Panc1 (cell line): ENCODE measurements at regions not wholly inside any gene's neighbourhood (a gene's known extent, or its start where the extent isn't known, plus 50 kb on each side); places are given as distances from the start of the nearest gene placed in this dataset.

Source experiments
- ATAC-seq: fragments of 200-7000 bp; cut with Tn5 transposase; 2 replicates; pipeline ENCODE4 v1.9.1; 2020; ENCODE audit warnings: mild to moderate bottlenecking, moderate library complexity
- BruUV-seq: library from RNA; stranded (reverse); fragments of 400-500 nt; replicated peaks from 2 replicates; lab custom pipeline; 2021; lab: Mats Ljungman, UMichigan
- CTCF ChIA-PET: fragments of 300-600 bp; sonication (Branson Sonifier 250); formaldehyde crosslinking; loops from one replicate; lab custom pipeline; 2022; ENCODE audit warnings: antibody characterized with exemption; lab: Charles Lee
- POLR2A ChIA-PET: fragments of 300-600 bp; sonication (Branson Sonifier 250); formaldehyde crosslinking; loops from one replicate; lab custom pipeline; 2022; ENCODE audit warnings: antibody characterized with exemption; lab: Charles Lee
- DNase-seq: peaks from one replicate; pipeline ENCODE4 v3.0.0-alpha.2; 2010; ENCODE audit warnings: low read depth, low spot score
- H3K27ac ChIP-seq: 2 replicates; pipeline ENCODE4 v1.5.1; 2011; ENCODE audit warnings: mild to moderate bottlenecking, low read length, inconsistent platforms
- H3K27me3 ChIP-seq: fragments of 200-500 bp; sonication (Bioruptor generic); 2 replicates; pipeline ENCODE4 v1.6.0; 2014; ENCODE audit warnings: low read length, inconsistent platforms; ENCODE audit not compliant: control insufficient read depth, insufficient read depth
- H3K36me3 ChIP-seq: fragments of 200-500 bp; sonication (Bioruptor generic); 2 replicates; pipeline ENCODE4 v1.5.1; 2014; ENCODE audit warnings: inconsistent platforms, mild to moderate bottlenecking, low read length, moderate library complexity; ENCODE audit not compliant: control insufficient read depth, insufficient read depth
- H3K4me1 ChIP-seq: 2 replicates; pipeline ENCODE4 v1.5.1; 2011; ENCODE audit warnings: inconsistent platforms, mild to moderate bottlenecking, low read length, moderate library complexity; ENCODE audit not compliant: control insufficient read depth, insufficient read depth
- H3K4me3 ChIP-seq, 2 experiments: 2 replicates each; pipeline ENCODE4 v1.5.1; 2011 to 2012; ENCODE audit warnings: low read depth in 2 of 2, low read length in 2 of 2, mild to moderate bottlenecking in 2 of 2, inconsistent platforms in 1 of 2, moderate library complexity in 1 of 2
- H3K9me3 ChIP-seq: fragments of 200-500 bp; sonication (Bioruptor generic); 2 replicates; pipeline ENCODE4 v1.5.1; 2014; ENCODE audit warnings: low read depth, mild to moderate bottlenecking, inconsistent platforms, low read length, moderate library complexity; ENCODE audit not compliant: control insufficient read depth, insufficient read depth
- CTCF ChIP-seq: fragments of 450-650 bp; IDR thresholded peaks from 2 replicates; pipeline ENCODE4 v1.5.1; 2017; ENCODE audit warnings: mild to moderate bottlenecking
- POLR2AphosphoS5 ChIP-seq: IDR thresholded peaks from 2 replicates; pipeline ENCODE4 v1.6.1; 2012; ENCODE audit warnings: mild to moderate bottlenecking, low read depth, low read length, moderate library complexity
- SIN3A ChIP-seq: IDR thresholded peaks from 2 replicates; pipeline ENCODE4 v1.6.1; 2012; ENCODE audit warnings: low read depth, mild to moderate bottlenecking, low read length, moderate library complexity, borderline replicate concordance; ENCODE audit not compliant: insufficient read depth
- TCF7L2 ChIP-seq: IDR thresholded peaks from 2 replicates; pipeline ENCODE4 v1.6.1; 2011; ENCODE audit warnings: mild to moderate bottlenecking, low read depth, low read length, inconsistent platforms
- in situ Hi-C: cut with HindIII; loops from 2 replicates; pipeline ENCODE4 v1.10.0; 2016; ENCODE audit warnings: low sequenced_read_pairs, low pct_unique_long_range_greater_than_20kb
- intact Hi-C: fragments of 100-400 bp; cut with micrococcal nuclease; formaldehyde crosslinking; loops from one replicate; pipeline ENCODE4 v1.10.0; 2022; ENCODE audit not compliant: unreplicated experiment
- TF ChIP-seq, protein P1 (sequence below), 2 experiments: IDR thresholded peaks; 2 replicates each; pipeline ENCODE4 v1.6.1; 2011 to 2012; ENCODE audit warnings: low read depth in 2 of 2, control low read depth in 1 of 2, low read length in 1 of 2, mild to moderate bottlenecking in 1 of 2, moderate library complexity in 1 of 2; ENCODE audit not compliant: insufficient read depth in 1 of 2

GRCh38 chr1:30045304-30046090, 677.9 kb downstream of the MATN1 start:
- CTCF ChIA-PET: no interaction called here
- Histone ChIP-seq H3K4me3 (no peak overlapping the region), H3K36me3 (no peaks in the 10 kb centered on the region), H3K27ac (no peak overlapping the region), H3K4me1 (no peaks in the 10 kb centered on the region), H3K9me3 (no peaks in the 10 kb centered on the region), H3K27me3 (no peaks in the 10 kb centered on the region)
- in situ Hi-C loops: no loop called here
- DNase-seq (no peak), ATAC-seq (no peak)
- intact Hi-C loops: no loop called here
- BruUV-seq: no TSS peak
- POLR2A ChIA-PET: interaction anchor here (0.6 kb wide), 1 partner anchor 39 kb away, joined by 3 read pairs; no protein-coding TSS in a partner anchor
- TF ChIP-seq, protein P1, sequence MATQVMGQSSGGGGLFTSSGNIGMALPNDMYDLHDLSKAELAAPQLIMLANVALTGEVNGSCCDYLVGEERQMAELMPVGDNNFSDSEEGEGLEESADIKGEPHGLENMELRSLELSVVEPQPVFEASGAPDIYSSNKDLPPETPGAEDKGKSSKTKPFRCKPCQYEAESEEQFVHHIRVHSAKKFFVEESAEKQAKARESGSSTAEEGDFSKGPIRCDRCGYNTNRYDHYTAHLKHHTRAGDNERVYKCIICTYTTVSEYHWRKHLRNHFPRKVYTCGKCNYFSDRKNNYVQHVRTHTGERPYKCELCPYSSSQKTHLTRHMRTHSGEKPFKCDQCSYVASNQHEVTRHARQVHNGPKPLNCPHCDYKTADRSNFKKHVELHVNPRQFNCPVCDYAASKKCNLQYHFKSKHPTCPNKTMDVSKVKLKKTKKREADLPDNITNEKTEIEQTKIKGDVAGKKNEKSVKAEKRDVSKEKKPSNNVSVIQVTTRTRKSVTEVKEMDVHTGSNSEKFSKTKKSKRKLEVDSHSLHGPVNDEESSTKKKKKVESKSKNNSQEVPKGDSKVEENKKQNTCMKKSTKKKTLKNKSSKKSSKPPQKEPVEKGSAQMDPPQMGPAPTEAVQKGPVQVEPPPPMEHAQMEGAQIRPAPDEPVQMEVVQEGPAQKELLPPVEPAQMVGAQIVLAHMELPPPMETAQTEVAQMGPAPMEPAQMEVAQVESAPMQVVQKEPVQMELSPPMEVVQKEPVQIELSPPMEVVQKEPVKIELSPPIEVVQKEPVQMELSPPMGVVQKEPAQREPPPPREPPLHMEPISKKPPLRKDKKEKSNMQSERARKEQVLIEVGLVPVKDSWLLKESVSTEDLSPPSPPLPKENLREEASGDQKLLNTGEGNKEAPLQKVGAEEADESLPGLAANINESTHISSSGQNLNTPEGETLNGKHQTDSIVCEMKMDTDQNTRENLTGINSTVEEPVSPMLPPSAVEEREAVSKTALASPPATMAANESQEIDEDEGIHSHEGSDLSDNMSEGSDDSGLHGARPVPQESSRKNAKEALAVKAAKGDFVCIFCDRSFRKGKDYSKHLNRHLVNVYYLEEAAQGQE (IDR thresholded peaks at IDR 0.05; ENCODE audit: insufficient read depth in 1 of 2, low read depth in 2 of 2, low read length in 1 of 2): no peak
- TF ChIP-seq POLR2AphosphoS5: no peak
- TF ChIP-seq TCF7L2: no peak
- no peak for TF ChIP-seq SIN3A
- no peak for TF ChIP-seq CTCF

GRCh38 chr1:30044656-30045144, 678.7 kb downstream of the MATN1 start:
- CTCF ChIA-PET: no interaction called here
- DNase-seq: no peak
- Histone ChIP-seq H3K4me1 (no peaks in the 10 kb centered on the region), H3K27ac (no peak overlapping the region), H3K9me3 (no peaks in the 10 kb centered on the region), H3K27me3 (no peaks in the 10 kb centered on the region), H3K4me3 (no peak overlapping the region), H3K36me3 (no peaks in the 10 kb centered on the region)
- in situ Hi-C loops (no loop called here), intact Hi-C loops (no loop called here)
- BruUV-seq: no TSS peak
- ATAC-seq: no peak
- TF ChIP-seq SIN3A: no peak
- POLR2A ChIA-PET: no interaction called here
